Endothelial cell (in vitro differentiated cells): ENCODE measurements at regions not wholly inside any gene's neighbourhood (a gene's known extent, or its start where the extent isn't known, plus 50 kb on each side); places are given as distances from the start of the nearest gene placed in this dataset.

Experiments
- DNase-seq: peaks from one replicate; pipeline ENCODE4 v3.0.0; 2021; ENCODE audit warnings: low spot score
- H3K27ac Mint-ChIP-seq: one replicate; pipeline ENCODE4 v1.8.0; 2021; ENCODE audit warnings: mixed read lengths, inconsistent platforms; ENCODE audit not compliant: unreplicated experiment
- H3K27me3 Mint-ChIP-seq: one replicate; pipeline ENCODE4 v1.8.0; 2021; ENCODE audit warnings: mild to moderate bottlenecking, moderate library complexity, mixed read lengths, inconsistent platforms; ENCODE audit not compliant: unreplicated experiment
- H3K36me3 Mint-ChIP-seq: one replicate; pipeline ENCODE4 v1.8.0; 2021; ENCODE audit warnings: mild to moderate bottlenecking, low read depth, mixed read lengths, inconsistent platforms; ENCODE audit not compliant: unreplicated experiment
- H3K4me1 Mint-ChIP-seq: one replicate; pipeline ENCODE4 v1.8.0; 2021; ENCODE audit warnings: mild to moderate bottlenecking, mixed read lengths, inconsistent platforms; ENCODE audit not compliant: unreplicated experiment
- H3K4me3 Mint-ChIP-seq: one replicate; pipeline ENCODE4 v1.8.0; 2021; ENCODE audit warnings: mild to moderate bottlenecking, mixed read lengths, inconsistent platforms; ENCODE audit not compliant: unreplicated experiment
- H3K9me3 Mint-ChIP-seq: one replicate; pipeline ENCODE4 v1.8.0; 2021; ENCODE audit warnings: mixed read lengths, inconsistent platforms; ENCODE audit not compliant: unreplicated experiment
- TF ChIP-seq, protein P1 (sequence below): fragments of 200-600 bp; sonication (generic); IDR thresholded peaks from one replicate; pipeline ENCODE4 v1.5.0; 2021; ENCODE audit warnings: antibody characterized with exemption; ENCODE audit not compliant: unreplicated experiment

DNA sequence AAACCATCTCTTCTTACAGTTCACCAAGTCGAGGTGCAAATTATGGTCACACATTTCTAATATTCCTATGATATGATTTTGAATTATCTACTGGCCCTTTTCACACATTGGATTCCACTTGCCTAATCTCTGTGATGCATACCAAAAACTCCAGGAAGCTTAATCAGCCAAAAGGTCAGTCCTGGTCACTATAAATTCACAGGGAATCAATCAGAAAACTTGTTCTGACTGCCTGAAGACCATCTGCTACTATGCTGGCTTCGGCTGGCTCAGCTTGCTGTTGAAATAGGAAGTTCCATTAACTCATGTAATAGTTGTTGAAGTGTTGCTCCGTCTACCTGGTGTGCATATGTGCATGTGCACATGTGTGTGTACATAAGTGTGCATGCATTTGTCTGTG is 142.8 kb upstream of the FLRT2 start:
- Mint-ChIP-seq H3K4me1 (no peaks in the 10 kb centered on the region), H3K9me3 (no peaks in the 10 kb centered on the region), H3K4me3 (no peak overlapping the region), H3K27ac (no peak overlapping the region), H3K36me3 (no peaks in the 10 kb centered on the region), H3K27me3 (no peaks in the 10 kb centered on the region)
- no peak for DNase-seq
- TF ChIP-seq, protein P1, sequence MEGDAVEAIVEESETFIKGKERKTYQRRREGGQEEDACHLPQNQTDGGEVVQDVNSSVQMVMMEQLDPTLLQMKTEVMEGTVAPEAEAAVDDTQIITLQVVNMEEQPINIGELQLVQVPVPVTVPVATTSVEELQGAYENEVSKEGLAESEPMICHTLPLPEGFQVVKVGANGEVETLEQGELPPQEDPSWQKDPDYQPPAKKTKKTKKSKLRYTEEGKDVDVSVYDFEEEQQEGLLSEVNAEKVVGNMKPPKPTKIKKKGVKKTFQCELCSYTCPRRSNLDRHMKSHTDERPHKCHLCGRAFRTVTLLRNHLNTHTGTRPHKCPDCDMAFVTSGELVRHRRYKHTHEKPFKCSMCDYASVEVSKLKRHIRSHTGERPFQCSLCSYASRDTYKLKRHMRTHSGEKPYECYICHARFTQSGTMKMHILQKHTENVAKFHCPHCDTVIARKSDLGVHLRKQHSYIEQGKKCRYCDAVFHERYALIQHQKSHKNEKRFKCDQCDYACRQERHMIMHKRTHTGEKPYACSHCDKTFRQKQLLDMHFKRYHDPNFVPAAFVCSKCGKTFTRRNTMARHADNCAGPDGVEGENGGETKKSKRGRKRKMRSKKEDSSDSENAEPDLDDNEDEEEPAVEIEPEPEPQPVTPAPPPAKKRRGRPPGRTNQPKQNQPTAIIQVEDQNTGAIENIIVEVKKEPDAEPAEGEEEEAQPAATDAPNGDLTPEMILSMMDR: no peak

DNA sequence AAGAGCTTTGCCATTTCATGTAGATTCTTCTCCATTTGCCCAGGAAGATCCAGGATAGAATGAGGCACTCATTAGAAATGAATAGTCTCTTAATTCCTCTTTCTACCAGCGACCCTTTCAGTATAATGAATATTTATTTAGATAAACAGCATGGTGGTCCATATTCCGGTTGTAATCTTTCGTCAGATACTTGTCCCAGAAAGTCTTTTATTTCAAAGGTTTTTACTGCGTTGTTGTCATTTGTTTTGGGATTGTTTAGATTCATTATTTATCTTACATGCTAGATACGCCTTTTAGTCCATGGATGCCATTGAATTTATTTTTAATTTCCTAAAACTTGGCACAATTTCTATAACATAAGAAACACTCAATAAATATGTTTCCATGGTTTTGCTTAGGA is 139.7 kb upstream of the FLRT2 start:
- H3K9me3 Mint-ChIP-seq: no peaks in the 10 kb centered on the region
- no peak overlapping the region for H3K27ac Mint-ChIP-seq
- H3K27me3 Mint-ChIP-seq: no peaks in the 10 kb centered on the region
- no peaks in the 10 kb centered on the region for H3K36me3 Mint-ChIP-seq
- H3K4me1 Mint-ChIP-seq: no peaks in the 10 kb centered on the region
- TF ChIP-seq, protein P1: no peak
- H3K4me3 Mint-ChIP-seq: no peak overlapping the region
- DNase-seq: no peak

DNA sequence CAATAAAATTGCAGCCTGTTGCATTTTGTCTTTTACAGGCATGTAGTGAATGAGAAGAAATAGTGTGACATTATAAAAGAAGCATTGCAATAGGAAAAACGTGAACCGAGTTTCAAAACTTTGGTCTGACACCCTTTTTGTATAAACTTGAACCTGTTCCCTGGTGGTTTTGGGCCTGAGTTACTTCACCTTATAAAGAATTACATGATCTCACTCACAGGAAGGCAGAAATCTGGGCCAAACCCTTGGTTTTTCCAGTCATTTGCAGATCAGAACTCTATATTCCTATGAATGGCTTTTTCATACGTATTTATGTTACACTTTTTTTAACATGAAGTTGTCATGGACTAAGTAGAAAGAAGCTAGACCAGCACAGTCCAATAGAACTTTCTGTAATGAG is 138.5 kb upstream of the FLRT2 start:
- Mint-ChIP-seq H3K27ac (no peak overlapping the region), H3K27me3 (no peaks in the 10 kb centered on the region), H3K9me3 (no peaks in the 10 kb centered on the region), H3K4me1 (no peaks in the 10 kb centered on the region), H3K36me3 (no peaks in the 10 kb centered on the region), H3K4me3 (no peak overlapping the region)
- TF ChIP-seq, protein P1: no peak
- no peak for DNase-seq

DNA sequence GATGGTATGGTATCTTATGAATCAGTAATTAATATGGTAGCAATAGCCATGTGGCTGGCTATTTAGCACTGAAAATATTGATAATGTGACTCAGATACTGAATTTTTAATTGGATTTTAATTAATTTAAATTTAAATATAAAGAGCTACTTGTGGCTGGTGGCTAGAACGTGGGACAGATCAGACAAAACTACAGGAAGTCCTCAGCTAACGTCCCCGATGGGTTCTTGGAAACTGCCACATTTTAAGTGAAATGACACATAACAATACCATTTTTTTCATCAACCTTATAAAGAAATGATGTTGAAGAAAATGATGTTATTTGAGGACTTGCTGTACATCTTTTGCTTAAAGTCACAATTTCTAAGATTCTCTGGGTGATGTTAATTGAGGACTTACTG is 138.1 kb upstream of the FLRT2 start:
- TF ChIP-seq, protein P1: no peak
- Mint-ChIP-seq H3K9me3 (no peaks in the 10 kb centered on the region), H3K4me1 (no peaks in the 10 kb centered on the region), H3K36me3 (no peaks in the 10 kb centered on the region), H3K27me3 (no peaks in the 10 kb centered on the region), H3K27ac (no peak overlapping the region), H3K4me3 (no peak overlapping the region)
- DNase-seq: no peak

DNA sequence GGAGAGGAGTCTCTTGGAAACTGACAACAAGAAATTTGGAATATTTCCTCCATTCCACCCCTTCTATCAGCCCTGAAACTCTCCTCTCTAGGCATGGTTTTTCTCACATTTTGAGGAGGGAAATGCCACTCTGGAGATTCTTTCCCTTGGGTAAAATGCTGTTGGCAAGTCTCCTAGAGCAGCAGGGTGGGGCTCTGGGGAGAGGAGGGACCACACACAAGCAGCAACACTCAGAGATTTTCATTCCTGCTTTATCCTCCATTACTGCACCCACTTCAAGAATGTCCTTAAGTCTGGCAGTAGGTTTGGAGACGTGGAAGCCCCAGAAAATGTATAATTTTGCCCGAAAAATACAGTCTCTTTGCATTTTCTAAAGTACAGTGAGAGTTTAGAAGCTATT is 130.8 kb upstream of the FLRT2 start:
- no peak for DNase-seq
- Mint-ChIP-seq H3K27me3 (no peaks in the 10 kb centered on the region), H3K9me3 (no peaks in the 10 kb centered on the region), H3K36me3 (no peaks in the 10 kb centered on the region), H3K4me1 (peaks cover 11% of the 10 kb centered on the region), H3K27ac (no peak overlapping the region), H3K4me3 (no peak overlapping the region)
- TF ChIP-seq, protein P1: no peak
